GM12891 (cell line): ENCODE measurements at regions not wholly inside any gene's neighbourhood (a gene's known extent, or its start where the extent isn't known, plus 50 kb on each side); places are given as distances from the start of the nearest gene placed in this dataset.

Experiments
- DNase-seq: peaks from one replicate; pipeline ENCODE4 v3.0.0; 2011; ENCODE audit warnings: low spot score; ENCODE audit not compliant: insufficient read length
- FAIRE-seq: peaks from 2 replicates; lab custom pipeline; 2011; peaks lifted over from hg19 to GRCh38; lab: Jason Lieb, UNC
- PAX5 ChIP-seq: IDR thresholded peaks from 2 replicates; pipeline ENCODE4 v1.6.1; 2011; ENCODE audit warnings: low read length, moderate library complexity, mild to moderate bottlenecking; ENCODE audit not compliant: insufficient read depth, severe bottlenecking
- POLR2A ChIP-seq: IDR thresholded peaks from 2 replicates; pipeline ENCODE4 v1.6.1; 2011; ENCODE audit warnings: low read depth, low read length, control low read depth
- POLR2AphosphoS5 ChIP-seq: IDR thresholded peaks from 2 replicates; pipeline ENCODE4 v1.6.1; 2011; ENCODE audit warnings: low read depth, low read length, control low read depth
- POU2F2 ChIP-seq: IDR thresholded peaks from 2 replicates; pipeline ENCODE4 v1.6.1; 2011; ENCODE audit warnings: low read depth, mild to moderate bottlenecking, control low read depth, low read length, moderate library complexity
- SPI1 ChIP-seq: IDR thresholded peaks from 2 replicates; pipeline ENCODE4 v1.6.1; 2011; ENCODE audit warnings: low read depth, low read length, control low read depth
- TAF1 ChIP-seq: IDR thresholded peaks from 2 replicates; pipeline ENCODE4 v1.6.1; 2011; ENCODE audit warnings: low read depth, low read length, control low read depth

DNA sequence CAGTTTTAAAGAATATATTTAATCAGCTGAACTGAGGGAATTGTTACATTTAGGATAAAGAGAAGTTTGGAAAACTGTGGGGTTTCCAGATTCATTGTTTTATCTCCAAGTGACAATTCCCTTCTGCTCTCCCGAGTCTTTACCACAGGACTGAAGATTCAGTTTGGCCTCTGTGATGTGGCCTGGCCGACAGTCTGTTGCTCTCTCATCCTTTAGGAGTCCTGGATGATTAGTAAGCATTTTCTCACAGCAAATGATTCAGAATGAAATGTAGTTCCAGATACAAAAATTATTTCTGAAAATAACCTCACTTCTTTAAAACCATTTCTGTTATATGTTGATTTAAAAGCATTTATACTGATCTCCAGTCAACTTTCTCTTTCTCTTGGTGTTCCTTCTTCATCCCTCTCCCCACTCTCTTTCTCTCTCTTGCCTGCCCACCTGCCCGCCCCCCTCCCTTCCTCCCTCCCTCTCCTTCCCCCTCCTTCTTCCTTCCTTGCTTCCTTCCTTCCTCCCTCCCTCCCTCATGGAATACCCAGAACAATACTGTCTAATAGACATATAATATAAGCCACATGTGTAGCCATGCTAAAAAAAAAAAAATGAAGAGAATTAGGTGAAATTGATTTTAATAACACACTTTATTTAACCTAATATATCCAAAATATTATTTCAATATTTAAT is 254.9 kb downstream of the PRL start:
- no peak for DNase-seq
- FAIRE-seq, result no peak

DNA sequence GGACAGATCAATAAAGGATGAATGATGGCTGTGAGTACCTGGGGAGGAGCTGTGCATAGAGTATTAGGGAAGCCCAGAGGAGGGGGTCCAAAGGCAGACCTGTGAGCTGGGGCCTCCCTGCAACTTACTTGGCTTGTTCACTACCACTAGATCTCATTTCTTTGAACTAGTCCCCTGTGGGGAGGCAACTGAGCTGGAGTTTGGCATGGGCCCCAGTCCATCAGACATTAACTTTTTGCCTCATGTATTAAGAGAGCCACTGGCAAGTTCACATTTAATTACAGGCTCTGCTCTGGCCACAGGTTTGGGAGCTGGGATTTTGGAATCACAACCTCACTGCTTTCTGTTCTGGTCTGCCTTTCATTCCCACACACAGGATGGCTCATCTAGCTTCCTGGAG is 254.1 kb downstream of the PRL start:
- FAIRE-seq (no peak), DNase-seq (no peak)
- TF ChIP-seq TAF1 (no peak), SPI1 (no peak), POLR2A (no peak), POLR2AphosphoS5 (no peak), PAX5 (no peak), POU2F2 (no peak)

More for the DNA sequence above, 254.9 kb downstream of the PRL start:
- TF ChIP-seq POLR2AphosphoS5 (no peak), POLR2A (no peak), POU2F2 (no peak), SPI1 (no peak), PAX5 (no peak), TAF1 (no peak)

DNA sequence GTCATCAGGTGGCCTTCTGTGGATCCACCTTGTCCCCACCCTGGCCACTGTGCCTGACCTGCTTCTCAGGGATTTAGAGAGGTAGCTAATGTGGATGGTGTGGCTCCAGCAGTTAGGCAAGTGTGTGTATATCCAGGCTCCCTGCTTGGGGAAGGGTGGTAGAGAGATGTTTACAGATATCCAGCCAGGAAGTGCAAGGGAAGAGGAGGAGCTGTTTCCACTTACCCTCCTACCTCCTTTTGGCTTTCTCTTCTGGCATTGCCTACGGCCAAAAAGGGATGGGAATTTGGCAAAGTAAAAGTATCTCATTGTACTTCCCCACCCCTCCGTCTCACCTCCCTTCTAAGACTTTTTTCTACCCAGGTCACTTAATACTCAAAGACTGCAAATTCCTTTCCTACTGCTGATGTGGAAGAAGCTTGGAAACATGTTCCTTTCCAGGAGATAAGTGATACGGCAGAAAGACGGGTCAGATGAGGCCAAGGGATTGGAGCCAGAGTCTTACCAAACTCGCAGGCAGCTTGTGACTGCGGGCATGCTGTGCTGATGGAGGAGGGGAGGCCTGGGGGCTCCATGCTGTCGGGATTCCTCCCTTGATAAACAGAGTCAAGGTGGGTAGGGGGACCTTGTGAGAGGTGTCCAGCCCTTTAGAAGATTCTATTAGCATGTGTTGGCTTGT is 253.4 kb downstream of the PRL start:
- DNase-seq, result no peak
- TF ChIP-seq POLR2A (no peak), POLR2AphosphoS5 (no peak), PAX5 (no peak), SPI1 (no peak), POU2F2 (no peak), TAF1 (no peak)

DNA sequence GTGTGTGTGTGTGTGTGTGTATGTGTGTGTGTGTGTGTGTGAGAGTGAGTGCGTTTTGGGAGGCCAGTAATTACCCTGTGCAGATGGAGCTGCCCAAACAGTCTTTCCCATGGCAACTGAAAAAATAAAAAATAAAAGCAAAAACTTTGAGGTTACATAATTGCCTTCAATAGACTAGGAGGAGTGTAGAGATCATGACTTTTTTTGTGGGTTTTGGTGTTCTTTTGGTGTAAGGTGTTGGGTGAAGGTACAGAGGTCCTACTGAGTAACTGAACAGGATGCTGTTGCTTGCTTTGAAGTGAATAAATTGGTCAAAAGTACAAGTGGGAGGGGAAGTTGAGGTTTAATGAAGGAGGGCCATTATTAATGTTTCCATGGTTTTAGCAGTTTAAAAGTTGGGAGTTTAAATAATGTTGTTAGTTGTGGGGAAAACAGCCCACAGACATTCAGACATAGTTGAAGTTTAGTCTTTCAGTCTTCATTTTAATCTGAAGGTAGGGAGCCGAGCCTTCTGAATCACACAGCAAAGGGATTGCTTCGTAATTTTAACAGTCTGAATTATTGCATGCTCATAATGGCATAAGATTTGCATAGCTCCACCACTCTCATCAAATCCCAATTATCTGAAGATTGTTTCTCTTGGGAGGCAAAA is 251.4 kb downstream of the PRL start:
- TF ChIP-seq SPI1, result no peak
- FAIRE-seq, result no peak
- no peak for DNase-seq

More for the DNA sequence above, 253.4 kb downstream of the PRL start:
- FAIRE-seq, result no peak

DNA sequence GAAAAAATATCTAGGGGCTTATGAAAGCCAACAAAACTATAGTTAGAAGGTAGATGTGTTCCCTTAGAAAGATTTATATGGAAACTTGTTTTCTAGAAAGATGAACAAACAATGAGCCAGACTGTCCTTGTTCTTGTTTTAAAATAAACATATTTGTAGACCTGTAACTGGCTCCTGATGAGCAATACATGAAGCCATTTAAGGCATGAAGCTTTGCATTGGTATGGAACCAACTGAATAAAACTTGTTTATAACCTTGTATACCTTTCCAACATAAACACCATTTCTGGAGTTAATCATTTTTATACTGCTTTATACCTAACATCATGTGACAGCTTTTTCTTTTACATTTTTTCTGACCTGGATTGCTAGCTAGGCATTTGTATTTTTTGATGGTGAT is 247.8 kb downstream of the PRL start:
- DNase-seq (no peak), FAIRE-seq (no peak)
- TF ChIP-seq POLR2A (no peak), PAX5 (no peak)

DNA sequence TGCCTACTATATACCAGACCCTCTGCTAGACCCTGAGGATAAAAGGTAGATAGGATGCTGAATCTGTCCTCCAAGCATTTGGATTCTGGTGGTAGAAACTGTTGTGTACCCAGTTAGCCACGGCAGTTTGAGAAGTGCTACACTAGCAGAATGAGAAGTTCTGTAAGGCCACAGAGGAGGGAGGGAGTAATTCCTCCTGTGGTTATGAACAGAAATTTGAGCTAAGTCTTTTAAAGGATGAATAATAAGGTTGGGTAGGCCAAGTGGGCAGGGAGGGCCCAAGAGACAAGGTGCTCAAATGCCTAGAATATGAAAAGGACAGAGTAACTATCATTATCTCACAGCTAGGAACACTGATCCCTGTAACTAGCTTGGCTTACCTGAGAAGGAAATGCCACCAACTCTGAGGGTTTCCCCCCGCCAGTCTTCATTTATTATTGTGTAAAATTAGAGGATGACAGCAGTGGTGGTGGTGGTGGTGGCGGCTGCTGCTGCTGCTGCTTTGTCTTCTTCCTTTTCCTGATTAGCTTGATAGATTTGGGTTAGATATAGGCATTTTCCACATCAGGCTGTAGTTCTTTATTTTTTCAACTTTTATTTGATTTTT is 243.3 kb downstream of the PRL start:
- FAIRE-seq (no peak), DNase-seq (no peak)
- no peak for TF ChIP-seq POLR2A
- no peak for TF ChIP-seq TAF1
- no peak for TF ChIP-seq PAX5
- no peak for TF ChIP-seq POU2F2

DNA sequence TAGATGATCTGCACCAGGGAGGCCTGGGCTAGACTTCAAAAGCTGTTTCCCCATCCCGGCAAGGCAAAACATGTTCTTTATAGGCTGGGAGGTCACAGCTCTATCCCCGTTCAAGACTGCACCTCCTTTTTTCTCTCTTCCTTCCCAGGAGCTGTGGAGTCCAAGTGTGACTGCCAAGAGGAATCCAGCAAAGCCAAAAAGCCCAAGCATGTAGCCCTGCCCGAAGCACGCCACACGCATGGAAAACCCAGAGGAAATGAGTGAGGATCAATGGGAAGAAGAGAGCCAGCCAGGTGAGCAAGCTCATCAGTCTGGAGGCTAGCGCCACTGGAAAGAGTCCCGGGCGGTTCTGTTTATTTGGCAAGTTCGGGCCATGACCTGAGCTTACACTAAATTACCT is 240.4 kb downstream of the PRL start:
- TF ChIP-seq POU2F2, result no peak
- TF ChIP-seq TAF1, result no peak
- TF ChIP-seq SPI1, result no peak
- TF ChIP-seq PAX5, result no peak
- DNase-seq (no peak), FAIRE-seq (no peak)

DNA sequence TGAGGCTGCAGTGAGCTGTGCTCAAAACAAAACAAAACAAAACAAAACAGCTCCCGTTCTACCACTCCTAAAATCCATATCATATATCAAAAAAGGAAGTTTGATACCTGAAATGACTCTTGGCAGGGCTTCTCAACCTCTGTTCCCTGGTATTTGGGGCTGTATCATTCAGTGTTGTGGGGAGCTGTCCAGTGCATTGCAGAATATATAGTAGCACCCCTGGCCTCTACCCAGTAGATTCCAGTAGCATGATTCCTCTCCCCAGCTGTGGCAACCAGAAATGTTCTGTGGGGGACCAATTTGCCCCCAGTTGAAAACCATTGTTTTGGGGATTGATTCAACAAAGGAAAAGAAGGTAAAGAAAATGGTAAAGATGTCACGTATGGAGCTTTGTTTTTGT is 238.9 kb downstream of the PRL start:
- no peak for TF ChIP-seq SPI1
- no peak for TF ChIP-seq TAF1
- no peak for TF ChIP-seq POU2F2
- TF ChIP-seq PAX5, result no peak
- TF ChIP-seq POLR2AphosphoS5, result no peak
- no peak for TF ChIP-seq POLR2A
- DNase-seq (no peak), FAIRE-seq (no peak)

DNA sequence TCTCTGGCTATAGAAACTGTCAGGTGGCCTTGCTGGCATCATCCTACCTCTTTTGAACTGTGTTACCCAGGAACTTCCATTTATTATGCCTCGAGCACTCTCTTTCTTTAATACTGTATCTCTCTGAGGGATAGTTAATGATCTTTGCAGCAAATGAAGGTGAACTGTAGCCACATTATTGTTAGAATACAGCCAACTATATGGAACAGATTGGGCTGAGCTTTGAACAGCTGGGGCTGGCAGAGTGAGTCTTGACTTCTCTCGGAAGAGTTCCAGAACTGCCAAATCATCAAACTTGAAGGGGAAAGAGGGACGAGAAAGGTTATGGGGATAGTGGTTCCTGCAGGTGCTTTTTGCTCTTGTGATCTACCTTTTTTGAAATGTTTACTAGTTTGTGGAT is 237.7 kb downstream of the PRL start:
- no peak for DNase-seq
- TF ChIP-seq TAF1, result no peak
- no peak for TF ChIP-seq POLR2AphosphoS5
- TF ChIP-seq POLR2A, result no peak
- TF ChIP-seq SPI1, result no peak
- no peak for TF ChIP-seq PAX5
- no peak for TF ChIP-seq POU2F2
- FAIRE-seq, result no peak

DNA sequence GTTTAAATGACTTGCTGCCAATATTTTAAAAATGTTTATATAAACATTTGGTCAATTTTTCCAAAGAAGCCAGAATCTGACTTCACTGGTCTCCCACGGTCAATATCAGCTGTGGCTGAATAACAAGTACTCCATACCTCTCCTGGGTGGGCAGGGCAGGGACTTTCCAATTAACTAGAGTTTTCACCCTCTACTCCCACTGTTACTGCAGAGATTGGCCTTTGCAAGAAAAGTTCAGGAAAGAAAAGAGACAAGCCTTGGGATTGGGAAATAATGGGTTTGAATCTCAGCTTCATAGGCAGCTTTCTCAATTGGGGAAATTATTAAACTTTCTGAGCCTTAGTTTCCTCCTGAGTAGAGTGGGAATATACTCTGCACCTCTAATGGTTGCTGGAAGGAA is 236.9 kb downstream of the PRL start:
- TF ChIP-seq TAF1 (no peak), POLR2A (no peak)
- DNase-seq (no peak), FAIRE-seq (no peak)
